GM23248 (cell line): ENCODE measurements at regions not wholly inside any gene's neighbourhood (a gene's known extent, or its start where the extent isn't known, plus 50 kb on each side); places are given as distances from the start of the nearest gene placed in this dataset.
A peak's percentile ranks its signal among the peaks of the same experiment; 100 is the strongest.

Experiments
- DNase-seq: peaks from one replicate; pipeline ENCODE4 v3.0.0-alpha.2; 2015
- H2AFZ ChIP-seq: fragments of 200-600 bp; sonication (generic); 2 replicates; pipeline ENCODE4 v1.6.1; 2016; ENCODE audit warnings: antibody characterized with exemption
- H3F3A ChIP-seq: fragments of 200-600 bp; sonication (generic); 2 replicates; pipeline ENCODE4 v1.6.1; 2016; ENCODE audit warnings: mild to moderate bottlenecking, antibody characterized with exemption, mixed run types; ENCODE audit not compliant: insufficient read depth
- H3K27ac ChIP-seq: fragments of 200-600 bp; sonication (generic); 2 replicates; pipeline ENCODE4 v1.5.1; 2016; ENCODE audit warnings: mild to moderate bottlenecking
- H3K27me3 ChIP-seq: fragments of 200-600 bp; sonication (generic); replicated peaks from 2 replicates; pipeline ENCODE4 v1.6.1; 2016; ENCODE audit warnings: mild to moderate bottlenecking; ENCODE audit not compliant: insufficient read depth
- H3K36me3 ChIP-seq: fragments of 200-600 bp; sonication (generic); 2 replicates; pipeline ENCODE4 v1.6.1; 2016; ENCODE audit warnings: low read depth, mild to moderate bottlenecking
- H3K4me1 ChIP-seq: fragments of 200-600 bp; sonication (generic); 2 replicates; pipeline ENCODE4 v1.6.1; 2016; ENCODE audit warnings: mild to moderate bottlenecking; ENCODE audit not compliant: insufficient read depth
- H3K4me2 ChIP-seq: fragments of 200-600 bp; sonication (generic); one replicate; pipeline ENCODE4 v1.6.1; 2016; ENCODE audit warnings: mild to moderate bottlenecking; ENCODE audit not compliant: unreplicated experiment
- H3K4me3 ChIP-seq: fragments of 200-600 bp; sonication (generic); 2 replicates; pipeline ENCODE4 v1.5.1; 2016; ENCODE audit warnings: mild to moderate bottlenecking
- H3K79me2 ChIP-seq: fragments of 200-600 bp; sonication (generic); 2 replicates; pipeline ENCODE4 v1.6.1; 2016; ENCODE audit warnings: mild to moderate bottlenecking; ENCODE audit not compliant: insufficient read depth
- H3K9ac ChIP-seq: fragments of 200-600 bp; sonication (generic); 2 replicates; pipeline ENCODE4 v1.6.1; 2016; ENCODE audit warnings: mild to moderate bottlenecking
- H3K9me2 ChIP-seq: fragments of 200-600 bp; sonication (generic); 2 replicates; pipeline ENCODE4 v1.6.1; 2016; ENCODE audit warnings: mixed run types, mild to moderate bottlenecking, moderate library complexity; ENCODE audit not compliant: insufficient read depth
- H3K9me3 ChIP-seq: fragments of 200-600 bp; sonication (generic); one replicate; pipeline ENCODE4 v1.6.1; 2017; ENCODE audit warnings: low read depth
- H4K20me1 ChIP-seq: fragments of 200-600 bp; sonication (generic); 2 replicates; pipeline ENCODE4 v1.6.0; 2016; ENCODE audit not compliant: insufficient read depth
- EZH2 ChIP-seq: fragments of 200-600 bp; sonication (generic); IDR thresholded peaks from 2 replicates; pipeline ENCODE4 v1.6.1; 2018; ENCODE audit warnings: antibody characterized with exemption, mild to moderate bottlenecking; ENCODE audit not compliant: insufficient read depth, poor library complexity, severe bottlenecking
- EZH2phosphoT487 ChIP-seq: fragments of 200-600 bp; sonication (generic); IDR thresholded peaks from 2 replicates; pipeline ENCODE4 v1.6.1; 2018; ENCODE audit warnings: antibody characterized with exemption, moderate library complexity, mild to moderate bottlenecking, low read depth; ENCODE audit not compliant: insufficient read depth
- WGBS, 2 experiments: methylation state at CpG; one replicate each; pipeline ENCODE4 v1.1.6; 2015 to 2017; ENCODE audit warnings: low lambda C conversion rate in 2 of 2, low coverage in 1 of 2; ENCODE audit errors: missing lambda C conversion rate in 2 of 2; 5-methylcytosine and 5-hydroxymethylcytosine counted together
- in situ Hi-C: fragments of 300-500 bp; cut with MboI; formaldehyde crosslinking; loops from 2 replicates; pipeline ENCODE4 v1.15.0; 2020

DNA sequence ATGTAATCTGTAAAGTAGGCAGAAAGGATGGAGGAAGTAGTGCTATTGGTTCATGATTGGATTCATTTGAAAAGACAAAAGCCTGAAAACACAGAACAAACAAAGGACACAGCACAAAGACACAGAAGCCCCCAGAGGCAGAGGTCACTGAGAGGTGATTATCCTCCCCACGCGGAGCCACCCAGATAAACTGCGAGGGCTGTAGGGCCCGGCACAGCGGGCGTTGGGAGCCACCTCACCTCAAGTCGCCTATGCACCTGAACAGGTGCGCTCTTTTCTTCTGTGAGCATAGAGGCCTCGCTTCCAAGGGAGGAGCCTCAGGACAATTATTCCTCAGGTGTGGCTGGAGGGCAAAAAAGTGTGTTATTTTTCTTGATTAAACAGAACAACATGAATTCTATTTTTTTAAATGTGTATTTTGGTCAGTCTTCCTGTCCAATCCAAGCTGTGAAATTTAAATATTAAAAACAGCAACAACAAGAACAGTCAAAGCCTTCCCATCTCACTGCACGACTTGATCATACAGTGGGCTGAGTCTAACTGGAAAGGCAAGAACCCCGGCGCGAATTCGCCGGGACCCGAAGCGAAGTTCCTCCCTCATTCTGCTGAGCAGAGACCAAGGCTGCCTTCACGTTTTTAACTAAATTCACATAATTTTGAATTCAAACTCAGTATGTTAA, 205.3 kb downstream of the THBS2 start:
- no peaks in the 10 kb centered on the region for H3K9me3 ChIP-seq
- TF ChIP-seq EZH2 (no peak), EZH2phosphoT487 (no peak)
- H3K4me2 ChIP-seq = peak overlapping the region; percentile 62
- no peaks in the 10 kb centered on the region for H3K9me2 ChIP-seq
- peak overlapping the region; percentile 68 for H2AFZ ChIP-seq
- no peak overlapping the region for H3K27ac ChIP-seq
- H3K36me3 ChIP-seq = no peaks in the 10 kb centered on the region
- no peaks in the 10 kb centered on the region for H4K20me1 ChIP-seq
- in situ Hi-C loops = no loop called here
- peak overlapping the region; percentile 33; the same call in 1 of the 2 replicates for H3K9ac ChIP-seq
- peaks cover 10% of the 10 kb centered on the region for H3F3A ChIP-seq
- peak overlapping the region; percentile 50 for H3K4me3 ChIP-seq
- peaks cover 14% of the 10 kb centered on the region for H3K4me1 ChIP-seq
- H3K27me3 ChIP-seq = no peaks in the 10 kb centered on the region
- no peaks in the 10 kb centered on the region for H3K79me2 ChIP-seq
- no peak for DNase-seq
- WGBS, 2 experiments = 71% methylated on average over 18 of the region's 18 CpGs

DNA sequence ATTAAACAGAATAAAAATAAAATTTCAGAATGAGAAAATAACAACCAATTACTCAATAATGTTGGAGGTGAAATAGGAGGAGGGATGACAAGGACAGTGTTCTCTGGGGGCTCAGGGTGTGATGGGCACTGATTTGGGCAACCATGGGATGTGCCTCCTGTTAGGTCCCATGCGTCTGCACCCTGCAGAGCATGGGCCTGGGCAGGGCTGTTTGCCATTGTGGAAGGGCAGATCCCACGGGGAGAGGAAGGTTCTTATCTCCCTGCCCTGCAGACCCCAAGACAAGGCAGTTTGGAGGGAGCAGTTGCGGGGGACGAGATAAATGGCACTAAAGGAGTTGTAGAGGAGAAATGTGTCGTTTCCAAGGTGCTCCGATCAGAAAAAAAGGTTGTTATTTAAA, 206.3 kb downstream of the THBS2 start:
- Histone ChIP-seq H2AFZ (no peak overlapping the region), H3K36me3 (no peaks in the 10 kb centered on the region), H3K27ac (no peak overlapping the region), H3K9ac (no peak overlapping the region), H4K20me1 (no peaks in the 10 kb centered on the region), H3K9me2 (no peaks in the 10 kb centered on the region), H3K4me3 (no peak overlapping the region), H3F3A (peaks cover 10% of the 10 kb centered on the region), H3K79me2 (no peaks in the 10 kb centered on the region), H3K4me2 (no peak overlapping the region), H3K27me3 (no peaks in the 10 kb centered on the region), H3K4me1 (peaks cover 14% of the 10 kb centered on the region), H3K9me3 (no peaks in the 10 kb centered on the region)
- in situ Hi-C loops = no loop called here
- no peak for TF ChIP-seq EZH2
- TF ChIP-seq EZH2phosphoT487 = no peak
- 95 to 98% methylated on average over 6 of the region's 6 CpGs for WGBS, 2 experiments
- DNase-seq = no peak

DNA sequence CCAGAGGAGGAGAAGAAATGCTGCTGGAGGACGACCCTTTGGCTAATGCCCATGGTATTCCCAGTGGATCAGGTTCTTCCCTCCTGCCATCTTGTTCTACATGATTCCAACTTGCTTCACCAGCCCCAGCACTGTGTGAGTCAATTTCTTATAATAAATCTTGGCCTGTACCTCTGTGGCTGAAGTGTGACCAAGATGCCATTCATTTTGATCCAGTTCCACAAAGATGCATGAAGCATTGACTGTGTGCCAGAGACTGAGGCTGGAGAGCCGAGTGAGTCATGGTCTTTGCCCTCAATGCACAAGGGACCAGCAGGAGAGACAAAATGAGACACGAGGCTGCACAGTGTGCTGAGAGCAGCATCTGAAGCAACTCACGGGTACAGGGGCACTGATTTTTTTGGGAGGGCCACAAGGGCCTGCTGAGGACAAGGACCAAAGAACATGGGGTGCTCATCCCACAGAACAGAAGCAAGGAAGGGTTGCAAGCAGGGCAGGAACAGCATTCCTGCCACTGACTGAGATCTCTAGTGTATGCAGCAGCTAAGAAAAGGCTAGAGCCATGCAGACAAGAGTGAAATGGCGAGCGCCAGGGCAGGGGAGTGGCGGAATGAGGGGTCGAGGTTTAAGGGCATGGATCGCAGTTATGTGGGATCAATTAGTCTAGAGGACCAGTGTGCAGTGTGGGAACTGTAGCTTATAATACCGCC, 207.0 kb downstream of the THBS2 start:
- Histone ChIP-seq H3K4me3 (no peak overlapping the region), H3K4me1 (peaks cover 14% of the 10 kb centered on the region), H3K36me3 (no peaks in the 10 kb centered on the region), H3K9me3 (no peaks in the 10 kb centered on the region), H3F3A (peaks cover 10% of the 10 kb centered on the region), H3K27me3 (no peaks in the 10 kb centered on the region), H3K79me2 (no peaks in the 10 kb centered on the region), H2AFZ (no peak overlapping the region), H3K9ac (no peak overlapping the region), H3K9me2 (no peaks in the 10 kb centered on the region), H4K20me1 (no peaks in the 10 kb centered on the region), H3K4me2 (peak overlapping the region; percentile 19), H3K27ac (peak overlapping the region; percentile 35)
- DNase-seq = peak; percentile 89
- WGBS, 2 experiments = 45 to 49% methylated on average over 10 of the region's 10 CpGs
- TF ChIP-seq EZH2phosphoT487 = no peak
- no peak for TF ChIP-seq EZH2
- in situ Hi-C loops = no loop called here

GRCh38 chr6:169046021-169046420, 207.6 kb downstream of the THBS2 start:
- peaks cover 14% of the 10 kb centered on the region for H3K4me1 ChIP-seq

More at GRCh38 chr6:169046021-169046420, 207.6 kb downstream of the THBS2 start:
- in situ Hi-C loops = no loop called here
- peak overlapping the region; percentile 19 for H3K4me2 ChIP-seq
- no peaks in the 10 kb centered on the region for H3K27me3 ChIP-seq
- no peak overlapping the region for H2AFZ ChIP-seq
- H3K27ac ChIP-seq = no peak overlapping the region; the same call in 1 of the 2 replicates
- no peaks in the 10 kb centered on the region for H3K9me2 ChIP-seq
- H3K36me3 ChIP-seq = no peaks in the 10 kb centered on the region
- H3K9me3 ChIP-seq = no peaks in the 10 kb centered on the region
- no peaks in the 10 kb centered on the region for H3K79me2 ChIP-seq
- H3F3A ChIP-seq = peaks cover 10% of the 10 kb centered on the region
- no peaks in the 10 kb centered on the region for H4K20me1 ChIP-seq
- no peak overlapping the region for H3K4me3 ChIP-seq
- no peak overlapping the region for H3K9ac ChIP-seq
- peak; percentile 6 for DNase-seq
- TF ChIP-seq EZH2phosphoT487 (no peak), EZH2 (no peak)
